ENCODE measurements at regions not wholly inside any gene's neighbourhood (a gene's known extent, or its start where the extent isn't known, plus 50 kb on each side); places are given as distances from the start of the nearest gene placed in this dataset.

DNA sequence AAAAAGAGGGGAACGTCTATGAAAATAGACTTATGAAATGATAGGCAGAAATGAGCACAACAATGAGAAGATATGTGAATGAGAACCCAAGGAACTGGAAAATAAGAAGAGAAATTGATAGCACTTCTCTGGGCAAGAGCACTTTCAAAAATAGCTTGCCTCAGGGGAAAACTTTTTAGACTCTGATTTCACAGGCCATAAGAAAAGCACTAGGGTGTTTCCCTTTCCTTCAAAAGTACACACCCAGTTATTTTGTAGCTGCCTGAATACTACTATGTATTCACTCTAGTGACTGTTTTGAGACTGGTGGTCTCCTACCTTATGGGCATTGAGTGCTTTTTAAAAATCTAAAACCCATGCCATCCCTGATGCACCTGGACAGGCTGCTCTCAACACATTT is 172.3 kb upstream of the SOX6 start:
- TF ChIP-seq FOXA1 (IDR thresholded peaks at IDR 0.05) (no peak), CTBP1 (IDR thresholded peaks at IDR 0.05; ENCODE audit: borderline replicate concordance) (no peak), SUZ12 (IDR thresholded peaks at IDR 0.05) (no peak), BHLHE40 (IDR thresholded peaks at IDR 0.05; ENCODE audit: borderline replicate concordance) (no peak), FOXK2 (IDR thresholded peaks at IDR 0.05) (no peak), LEF1 (IDR thresholded peaks at IDR 0.05; ENCODE audit: borderline replicate concordance) (no peak), ELF4 (IDR thresholded peaks at IDR 0.05) (no peak), TARDBP (IDR thresholded peaks at IDR 0.05) (no peak), SP1 (IDR thresholded peaks at IDR 0.05) (no peak)
- TF ChIP-seq, protein P1, sequence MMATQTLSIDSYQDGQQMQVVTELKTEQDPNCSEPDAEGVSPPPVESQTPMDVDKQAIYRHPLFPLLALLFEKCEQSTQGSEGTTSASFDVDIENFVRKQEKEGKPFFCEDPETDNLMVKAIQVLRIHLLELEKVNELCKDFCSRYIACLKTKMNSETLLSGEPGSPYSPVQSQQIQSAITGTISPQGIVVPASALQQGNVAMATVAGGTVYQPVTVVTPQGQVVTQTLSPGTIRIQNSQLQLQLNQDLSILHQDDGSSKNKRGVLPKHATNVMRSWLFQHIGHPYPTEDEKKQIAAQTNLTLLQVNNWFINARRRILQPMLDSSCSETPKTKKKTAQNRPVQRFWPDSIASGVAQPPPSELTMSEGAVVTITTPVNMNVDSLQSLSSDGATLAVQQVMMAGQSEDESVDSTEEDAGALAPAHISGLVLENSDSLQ (IDR thresholded peaks at IDR 0.05): no peak
